NT2/D1 (cell line): ENCODE measurements at regions not wholly inside any gene's neighbourhood (a gene's known extent, or its start where the extent isn't known, plus 50 kb on each side); places are given as distances from the start of the nearest gene placed in this dataset.

ENCODE experiments used
- DNase-seq: peaks from one replicate; pipeline ENCODE4 v3.0.0-alpha.2; 2011; ENCODE audit warnings: low read depth, low spot score
- H3K27me3 ChIP-seq: 2 replicates; pipeline ENCODE4 v1.6.0; 2011; ENCODE audit warnings: mild to moderate bottlenecking; ENCODE audit not compliant: insufficient read length, insufficient read depth
- H3K36me3 ChIP-seq: 2 replicates; pipeline ENCODE4 v1.6.1; 2011; ENCODE audit warnings: mild to moderate bottlenecking, low read length, mixed read lengths; ENCODE audit not compliant: insufficient read depth, insufficient read length
- H3K4me1 ChIP-seq: 2 replicates; pipeline ENCODE4 v1.5.1; 2011; ENCODE audit not compliant: insufficient read depth, insufficient read length
- H3K4me3 ChIP-seq: 2 replicates; pipeline ENCODE4 v1.5.1; 2011; ENCODE audit warnings: low read depth; ENCODE audit not compliant: insufficient read length
- H3K9ac ChIP-seq: 2 replicates; pipeline ENCODE4 v1.6.0; 2011; ENCODE audit warnings: low read depth; ENCODE audit not compliant: insufficient read length
- H3K9me3 ChIP-seq: 2 replicates; pipeline ENCODE4 v1.5.1; 2011; ENCODE audit warnings: mild to moderate bottlenecking, low read length; ENCODE audit not compliant: insufficient read depth
- SUZ12 ChIP-seq: IDR thresholded peaks from 2 replicates; pipeline ENCODE4 v1.6.1; 2011; ENCODE audit not compliant: insufficient read length, insufficient read depth; ENCODE audit errors: extremely low read depth
- YY1 ChIP-seq: IDR thresholded peaks from 2 replicates; pipeline ENCODE4 v1.6.1; 2011; ENCODE audit not compliant: insufficient read length, insufficient read depth
- ZNF274 ChIP-seq: IDR thresholded peaks from 2 replicates; pipeline ENCODE4 v1.6.1; 2011; ENCODE audit warnings: mild to moderate bottlenecking, low read depth, low read length

- DNase-seq: no peak
- peaks cover under 1% of the 10 kb centered on the region for H3K27me3 ChIP-seq
- no peaks in the 10 kb centered on the region for H3K4me1 ChIP-seq
- no peaks in the 10 kb centered on the region for H3K36me3 ChIP-seq
- TF ChIP-seq ZNF274 (no peak), SUZ12 (no peak)
- no peak overlapping the region for H3K9ac ChIP-seq
- no peak overlapping the region for H3K4me3 ChIP-seq
- peaks cover 17% of the 10 kb centered on the region for H3K9me3 ChIP-seq
Measured at GRCh38 chr2:217562871-217563480, 439.8 kb downstream of the TNS1 start.

GRCh38 chr2:217559084-217559483 lies 443.7 kb downstream of the TNS1 start:
- peaks cover 9% of the 10 kb centered on the region for H3K27me3 ChIP-seq
- TF ChIP-seq YY1 (no peak), ZNF274 (no peak), SUZ12 (no peak)
- peaks cover 2% of the 10 kb centered on the region for H3K4me1 ChIP-seq
- H3K4me3 ChIP-seq: no peak overlapping the region
- peaks cover 17% of the 10 kb centered on the region for H3K9me3 ChIP-seq
- H3K36me3 ChIP-seq: no peaks in the 10 kb centered on the region
- DNase-seq: no peak
- H3K9ac ChIP-seq: no peak overlapping the region

- Histone ChIP-seq H3K36me3 (no peaks in the 10 kb centered on the region), H3K4me1 (peaks cover 2% of the 10 kb centered on the region), H3K9ac (no peak overlapping the region), H3K9me3 (no peaks in the 10 kb centered on the region), H3K27me3 (peaks cover 9% of the 10 kb centered on the region), H3K4me3 (no peak overlapping the region)
- no peak for TF ChIP-seq YY1
- TF ChIP-seq SUZ12: no peak
- TF ChIP-seq ZNF274: no peak
- DNase-seq: peak; percentile 64
Measured at GRCh38 chr2:217555081-217555876, 447.5 kb downstream of the TNS1 start.

GRCh38 chr2:217553679-217554078 lies 449.1 kb downstream of the TNS1 start:
- Histone ChIP-seq H3K36me3 (no peaks in the 10 kb centered on the region), H3K9ac (no peak overlapping the region), H3K4me1 (peaks cover 2% of the 10 kb centered on the region), H3K4me3 (no peak overlapping the region), H3K27me3 (peaks cover 9% of the 10 kb centered on the region), H3K9me3 (no peaks in the 10 kb centered on the region)
- DNase-seq: no peak
- TF ChIP-seq ZNF274 (no peak), YY1 (no peak), SUZ12 (no peak)

GRCh38 chr2:217553202-217553601 lies 449.6 kb downstream of the TNS1 start:
- Histone ChIP-seq H3K9me3 (no peaks in the 10 kb centered on the region), H3K4me3 (no peak overlapping the region), H3K27me3 (peaks cover 9% of the 10 kb centered on the region), H3K9ac (no peak overlapping the region), H3K4me1 (peaks cover 2% of the 10 kb centered on the region), H3K36me3 (no peaks in the 10 kb centered on the region)
- no peak for DNase-seq
- no peak for TF ChIP-seq ZNF274
- no peak for TF ChIP-seq YY1
- no peak for TF ChIP-seq SUZ12

- Histone ChIP-seq H3K27me3 (peaks cover 1% of the 10 kb centered on the region), H3K4me1 (peaks cover 2% of the 10 kb centered on the region), H3K4me3 (no peak overlapping the region), H3K9me3 (no peaks in the 10 kb centered on the region), H3K36me3 (no peaks in the 10 kb centered on the region), H3K9ac (no peak overlapping the region)
- DNase-seq: peak; percentile 28
- TF ChIP-seq ZNF274 (no peak), YY1 (no peak), SUZ12 (no peak)
Measured at GRCh38 chr2:217552081-217552480, 450.7 kb downstream of the TNS1 start.

- H3K4me1 ChIP-seq: peaks cover 2% of the 10 kb centered on the region
- no peak overlapping the region for H3K9ac ChIP-seq
- peak; percentile 57 for DNase-seq
- H3K36me3 ChIP-seq: no peaks in the 10 kb centered on the region
- no peak overlapping the region for H3K4me3 ChIP-seq
- TF ChIP-seq ZNF274 (no peak), YY1 (no peak), SUZ12 (no peak)
- peaks cover 4% of the 10 kb centered on the region; the same call in 1 of the 2 replicates for H3K9me3 ChIP-seq
- no peaks in the 10 kb centered on the region for H3K27me3 ChIP-seq
Measured at GRCh38 chr2:217551252-217551899, 451.4 kb downstream of the TNS1 start.
